ENCODE measurements at regions not wholly inside any gene's neighbourhood (a gene's known extent, or its start where the extent isn't known, plus 50 kb on each side); places are given as distances from the start of the nearest gene placed in this dataset.

- DNase-seq = no peak
Measured at GRCh38 chr16:80355335-80355734, 185.5 kb upstream of the DYNLRB2 start.

- no peak for DNase-seq
Measured at GRCh38 chr16:80350061-80350460, 190.7 kb upstream of the DYNLRB2 start.

DNA sequence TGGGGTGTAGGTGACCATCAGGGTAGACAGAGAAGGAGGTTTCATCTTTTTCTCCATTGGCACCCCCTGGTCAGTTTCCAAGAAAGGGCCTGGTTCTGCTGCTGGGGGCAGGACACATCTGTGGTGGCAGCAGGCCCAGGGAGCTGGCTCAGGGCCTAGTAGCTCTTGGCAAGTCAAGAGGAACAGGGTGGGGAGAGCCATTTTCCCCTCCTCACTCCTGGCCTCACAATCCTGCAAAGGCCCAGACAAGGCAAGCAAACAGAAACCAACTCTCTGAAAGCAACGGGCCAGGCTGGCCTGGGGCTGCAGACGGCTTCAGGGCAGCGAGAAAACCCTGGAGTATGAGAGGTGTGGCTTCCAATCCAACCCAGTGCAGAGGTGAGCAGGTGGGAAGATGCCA is 192.9 kb upstream of the DYNLRB2 start:
- DNase-seq = no peak

- DNase-seq = no peak
Measured at GRCh38 chr16:80347002-80347401, 193.8 kb upstream of the DYNLRB2 start.

GRCh38 chr16:80346111-80346632 is 194.6 kb upstream of the DYNLRB2 start:
- no peak for DNase-seq

DNA sequence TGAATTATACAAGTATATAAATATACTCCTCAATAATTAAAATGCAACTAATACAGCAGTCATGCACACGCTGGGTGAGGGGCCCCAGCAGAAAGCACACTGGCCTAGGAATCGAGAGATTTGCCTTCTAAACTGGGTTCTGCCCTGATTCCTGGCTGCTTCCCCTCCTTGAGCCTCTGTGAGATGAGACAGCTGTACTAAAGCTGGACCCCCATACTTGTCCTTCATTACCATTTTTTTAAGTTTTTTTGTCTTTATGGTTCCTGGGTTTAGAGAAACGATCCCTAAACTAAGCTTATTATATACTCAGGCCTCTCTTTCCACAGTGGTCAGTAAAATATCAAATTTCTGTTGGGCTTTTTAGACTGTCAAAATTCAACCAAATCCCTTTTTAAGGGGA is 195.1 kb upstream of the DYNLRB2 start:
- no peak for DNase-seq

DNA sequence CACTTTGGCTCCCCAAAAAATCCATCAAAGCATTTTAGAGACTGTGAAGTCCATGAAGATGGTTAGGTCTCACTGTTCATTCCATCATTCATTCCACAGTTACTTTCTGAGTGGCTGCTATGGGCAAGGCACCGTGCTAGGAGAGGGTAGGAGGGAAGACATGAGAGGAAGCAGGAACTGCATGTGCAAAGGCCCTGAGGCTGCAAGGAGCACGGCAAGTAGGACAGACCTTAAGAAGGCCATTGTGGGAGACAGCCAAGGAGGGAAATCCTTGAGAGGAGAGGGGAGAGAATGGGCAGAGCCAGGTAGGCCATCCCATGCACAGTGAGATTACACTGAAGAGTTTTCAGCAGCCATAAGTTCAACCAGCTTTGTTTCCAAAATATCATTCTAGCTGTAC is 196.2 kb upstream of the DYNLRB2 start:
- DNase-seq = no peak

GRCh38 chr16:80341263-80341662 is 199.5 kb upstream of the DYNLRB2 start:
- no peak for DNase-seq

DNA sequence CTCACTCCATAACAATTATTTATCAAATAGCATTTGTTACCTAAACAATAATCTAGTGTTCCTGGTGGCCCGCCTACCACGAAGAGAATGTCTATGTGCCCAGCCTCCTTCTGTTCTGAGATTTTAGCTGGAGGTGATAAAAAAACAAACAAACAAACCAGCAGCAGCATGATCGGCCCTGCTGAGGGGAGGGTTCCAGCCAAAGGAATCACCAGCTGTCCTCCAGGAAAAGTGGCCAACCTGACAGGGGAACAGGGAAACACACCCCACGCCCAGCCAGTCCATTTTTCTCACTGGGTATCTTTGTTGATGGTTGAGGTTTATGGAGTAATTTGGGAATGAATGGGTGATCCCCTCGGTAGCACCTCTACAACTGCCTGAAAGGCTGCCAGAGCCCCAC is 203.0 kb upstream of the DYNLRB2 start:
- DNase-seq = no peak

- no peak for DNase-seq
Measured at GRCh38 chr16:80330803-80331202, 210.0 kb upstream of the DYNLRB2 start.

GRCh38 chr16:80330150-80330549 is 210.6 kb upstream of the DYNLRB2 start:
- no peak for DNase-seq

DNA sequence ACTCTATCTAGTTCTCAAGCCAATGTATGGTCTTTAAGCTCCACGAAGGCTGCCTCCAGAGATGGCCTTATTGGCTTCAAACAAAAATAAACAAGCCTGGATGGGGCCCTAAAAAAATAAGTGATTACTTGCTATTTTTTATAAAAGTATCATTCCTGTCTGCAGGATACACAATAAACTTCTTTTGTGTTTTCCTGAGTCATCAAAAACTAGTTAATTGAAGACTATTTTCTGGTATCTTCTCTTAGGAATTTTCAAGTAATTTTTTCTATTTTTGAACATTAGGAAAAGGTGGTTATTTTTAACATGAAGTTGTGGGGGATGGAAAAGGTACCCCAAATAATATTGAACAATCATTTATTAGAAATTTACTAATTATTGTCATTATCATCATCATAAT is 213.1 kb upstream of the DYNLRB2 start:
- no peak for DNase-seq

GRCh38 chr16:80324371-80324770 is 216.4 kb upstream of the DYNLRB2 start:
- no peak for DNase-seq

DNA sequence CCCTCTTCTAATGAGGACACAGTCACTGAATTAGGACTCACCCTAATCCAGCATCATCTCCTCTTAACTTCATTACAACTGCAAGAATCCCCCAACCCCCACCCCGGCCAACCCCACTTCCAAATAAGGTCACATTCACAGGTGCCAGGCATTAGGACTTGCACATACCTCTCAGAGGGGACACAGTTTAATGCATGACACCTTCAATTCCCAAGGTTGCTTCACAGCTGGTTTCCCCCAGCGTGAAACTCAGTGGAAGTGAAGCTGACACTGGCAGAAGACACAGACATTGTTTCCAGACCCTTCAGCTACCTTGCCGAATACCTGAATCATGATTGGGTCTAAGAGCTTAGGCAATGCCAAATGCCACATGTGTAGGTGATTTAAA is 217.0 kb upstream of the DYNLRB2 start:
- DNase-seq = no peak

DNA sequence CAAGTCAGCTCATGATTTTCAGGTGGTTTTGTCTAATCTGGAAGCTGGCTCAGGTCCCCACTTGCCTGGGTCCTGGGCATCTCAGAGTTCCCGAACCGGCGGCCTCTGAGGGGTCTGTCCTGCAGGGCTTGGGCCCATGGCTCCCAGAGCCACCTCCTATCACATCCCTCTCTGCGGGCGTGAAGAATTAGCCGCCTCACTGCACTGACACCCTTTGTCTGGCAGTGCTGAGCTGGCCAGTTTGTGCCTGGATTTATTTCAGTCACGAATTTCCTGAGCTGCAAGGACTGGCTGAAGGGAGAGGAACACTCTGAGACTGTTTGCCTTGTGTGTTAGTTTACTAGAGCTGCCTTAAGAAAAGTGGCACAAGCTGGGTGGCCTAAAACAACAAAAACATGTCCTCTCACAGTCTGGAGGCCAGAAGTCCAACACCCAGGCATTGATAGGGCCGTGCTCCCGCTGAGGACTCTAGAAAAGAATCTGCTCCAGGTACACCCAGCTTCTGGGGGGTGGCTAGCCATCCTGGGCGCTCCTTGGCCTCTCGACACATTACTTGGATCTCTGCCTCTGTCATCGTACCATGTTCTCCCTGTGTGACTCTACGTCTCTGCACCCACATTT is 217.5 kb upstream of the DYNLRB2 start:
- DNase-seq = no peak

GRCh38 chr16:80319181-80319580 is 221.6 kb upstream of the DYNLRB2 start:
- no peak for DNase-seq

- no peak for DNase-seq
Measured at GRCh38 chr16:80318107-80318506, 222.7 kb upstream of the DYNLRB2 start.

DNA sequence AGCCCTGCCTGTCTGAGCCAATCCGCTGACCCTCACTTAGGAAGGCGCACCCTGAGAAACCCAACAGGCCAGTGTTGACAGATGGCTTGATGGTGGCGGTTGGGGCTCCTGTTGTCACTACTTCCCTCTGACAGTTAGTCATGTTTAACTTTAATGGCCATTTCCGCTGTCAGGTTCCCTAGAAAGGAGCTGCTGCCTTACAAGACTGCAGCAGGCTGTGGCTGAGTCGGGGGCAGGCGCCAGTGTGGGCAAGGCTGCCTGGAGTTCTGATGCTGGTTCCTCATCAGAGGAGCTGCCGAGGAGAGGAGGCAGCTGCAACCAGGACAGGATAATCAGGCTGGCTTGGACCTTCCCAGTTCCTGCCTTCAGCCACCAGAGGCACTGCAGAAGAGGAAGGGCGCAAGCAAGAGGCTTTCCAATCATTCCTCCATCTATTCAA is 223.2 kb upstream of the DYNLRB2 start:
- DNase-seq = no peak

- DNase-seq = no peak
Measured at GRCh38 chr16:80317116-80317515, 223.7 kb upstream of the DYNLRB2 start.

DNA sequence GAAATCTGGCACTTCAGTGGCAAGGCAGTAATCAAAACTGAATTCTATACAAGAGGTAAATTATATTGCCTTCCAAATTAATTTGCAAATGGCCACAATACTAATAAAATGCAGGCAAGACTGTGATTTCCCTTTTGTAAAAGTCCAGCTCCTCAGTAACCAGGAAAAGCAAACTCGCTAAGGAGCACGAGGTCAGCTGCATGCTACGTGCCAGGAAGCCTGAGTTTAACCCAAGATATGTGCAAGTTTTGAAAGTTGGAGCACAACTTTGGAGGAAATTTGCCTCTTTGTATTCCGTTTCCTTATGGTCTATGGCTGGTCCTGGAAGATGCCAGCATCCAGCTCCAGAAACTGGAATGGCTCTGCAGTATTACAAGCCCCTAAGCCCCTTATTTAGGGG is 226.8 kb upstream of the DYNLRB2 start:
- DNase-seq = no peak

DNA sequence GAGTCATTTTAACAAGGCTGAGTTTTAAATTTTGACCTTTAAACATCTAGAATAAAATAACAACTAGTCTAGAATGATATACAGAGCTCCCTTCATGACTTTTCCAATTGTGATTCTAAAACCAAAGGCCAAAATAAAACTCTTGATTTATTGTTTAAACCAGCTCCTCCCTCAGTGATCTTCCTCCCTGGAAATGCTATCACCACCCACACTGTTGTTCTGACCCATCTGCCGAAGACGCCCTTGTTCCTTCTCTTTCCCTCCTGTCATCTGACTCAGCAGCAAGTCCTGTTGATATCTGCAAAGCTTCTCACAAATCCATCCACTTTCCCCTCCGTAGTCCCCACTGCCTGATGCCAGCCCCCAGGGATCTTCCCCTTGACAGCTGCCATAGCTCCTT is 231.6 kb upstream of the DYNLRB2 start:
- no peak for DNase-seq

DNA sequence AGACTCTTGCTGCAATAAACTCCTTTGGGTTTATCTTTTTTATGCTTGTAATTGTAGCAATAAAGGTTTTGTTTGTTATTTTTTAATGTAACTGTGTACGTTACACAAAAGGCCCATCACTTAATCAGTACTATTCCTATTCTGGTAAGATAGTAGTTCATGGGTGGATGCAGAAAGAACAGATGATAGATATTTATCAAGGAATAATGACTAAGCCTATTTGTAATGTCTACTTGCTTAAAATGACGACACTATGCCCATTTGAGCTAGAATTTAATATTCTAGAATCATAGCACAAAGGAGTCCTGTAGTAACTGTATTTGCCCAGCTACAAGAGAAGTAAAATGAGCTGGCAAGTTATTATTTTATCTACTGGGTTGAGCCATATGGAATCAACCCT is 235.4 kb upstream of the DYNLRB2 start:
- no peak for DNase-seq

- DNase-seq = no peak
Measured at GRCh38 chr16:80303691-80304090, 237.1 kb upstream of the DYNLRB2 start.

DNA sequence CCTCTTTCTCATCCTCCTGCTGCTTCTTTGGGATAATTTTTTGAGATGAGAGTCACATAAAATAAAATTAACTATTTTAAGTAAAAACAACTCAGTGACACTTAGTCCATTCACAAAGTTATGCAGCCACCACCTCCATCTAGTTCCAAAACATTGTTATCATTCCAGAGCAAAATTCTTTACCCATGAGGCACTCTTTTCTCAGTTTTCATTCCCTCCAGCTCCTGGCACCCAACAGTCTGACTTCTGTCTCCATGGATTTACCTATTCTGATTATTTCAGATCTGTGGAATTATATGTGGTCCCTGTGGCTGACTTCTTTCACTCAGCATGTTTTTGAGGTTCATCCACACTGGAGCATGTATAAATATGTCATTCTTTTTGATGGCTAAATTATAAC is 239.9 kb upstream of the DYNLRB2 start:
- no peak for DNase-seq

DNA sequence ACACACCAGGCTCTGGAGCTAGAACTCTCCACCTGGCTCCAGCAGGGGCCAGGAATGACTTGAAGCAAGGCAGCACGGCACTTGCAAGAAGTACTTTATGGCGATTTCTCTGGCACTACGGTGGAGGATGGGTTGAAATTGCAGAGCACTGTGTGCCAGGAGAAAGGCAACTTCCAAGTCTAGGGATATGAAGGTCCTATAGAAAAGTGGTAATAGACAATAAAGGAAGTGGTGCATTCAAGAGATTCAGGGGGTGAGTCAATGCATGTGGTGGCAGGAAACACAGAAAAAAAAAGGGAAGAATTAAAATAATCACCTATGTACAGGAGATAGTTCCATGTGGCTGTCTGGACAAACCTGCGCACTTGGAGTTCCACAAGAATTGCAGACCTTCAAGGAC is 240.3 kb upstream of the DYNLRB2 start:
- DNase-seq = no peak

GRCh38 chr16:80299416-80299815 is 241.4 kb upstream of the DYNLRB2 start:
- no peak for DNase-seq
